ENCODE measurements at regions not wholly inside any gene's neighbourhood (a gene's known extent, or its start where the extent isn't known, plus 50 kb on each side); places are given as distances from the start of the nearest gene placed in this dataset.
"Not testable (repeated sequence)": the region's sequence is repeated elsewhere in the genome, so short reads cannot be mapped to it uniquely, and the experiment has no call there.

DNA sequence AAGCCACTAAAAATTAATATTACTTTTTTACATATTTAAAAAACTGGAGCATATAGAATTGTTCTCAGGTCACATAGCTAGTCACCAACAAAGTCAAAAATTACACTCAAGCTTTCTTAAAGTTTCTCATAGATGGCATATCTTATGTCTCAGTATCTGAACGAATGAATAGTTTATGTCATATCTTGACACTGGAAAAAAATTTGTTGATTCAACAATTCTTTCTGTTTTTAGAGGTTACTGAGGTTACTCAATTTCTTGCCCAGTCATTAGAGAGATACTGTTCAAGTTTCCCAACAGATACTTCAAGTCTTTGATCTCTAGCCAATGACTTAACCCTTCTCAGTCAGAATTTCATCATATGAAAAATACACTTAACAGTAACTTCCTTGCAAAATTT is 113.1 kb upstream of the XIRP2 start:
- TF ChIP-seq, protein P1, sequence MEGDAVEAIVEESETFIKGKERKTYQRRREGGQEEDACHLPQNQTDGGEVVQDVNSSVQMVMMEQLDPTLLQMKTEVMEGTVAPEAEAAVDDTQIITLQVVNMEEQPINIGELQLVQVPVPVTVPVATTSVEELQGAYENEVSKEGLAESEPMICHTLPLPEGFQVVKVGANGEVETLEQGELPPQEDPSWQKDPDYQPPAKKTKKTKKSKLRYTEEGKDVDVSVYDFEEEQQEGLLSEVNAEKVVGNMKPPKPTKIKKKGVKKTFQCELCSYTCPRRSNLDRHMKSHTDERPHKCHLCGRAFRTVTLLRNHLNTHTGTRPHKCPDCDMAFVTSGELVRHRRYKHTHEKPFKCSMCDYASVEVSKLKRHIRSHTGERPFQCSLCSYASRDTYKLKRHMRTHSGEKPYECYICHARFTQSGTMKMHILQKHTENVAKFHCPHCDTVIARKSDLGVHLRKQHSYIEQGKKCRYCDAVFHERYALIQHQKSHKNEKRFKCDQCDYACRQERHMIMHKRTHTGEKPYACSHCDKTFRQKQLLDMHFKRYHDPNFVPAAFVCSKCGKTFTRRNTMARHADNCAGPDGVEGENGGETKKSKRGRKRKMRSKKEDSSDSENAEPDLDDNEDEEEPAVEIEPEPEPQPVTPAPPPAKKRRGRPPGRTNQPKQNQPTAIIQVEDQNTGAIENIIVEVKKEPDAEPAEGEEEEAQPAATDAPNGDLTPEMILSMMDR (IDR thresholded peaks at IDR 0.05; ENCODE audit: low read depth, low read length): no peak
- Histone ChIP-seq H3K4me3 (ENCODE audit: low read depth, low read length) (no peak overlapping the region), H3K9me3 (ENCODE audit: control insufficient read depth, insufficient read depth, low read length) (no peaks in the 10 kb centered on the region), H3K27ac (ENCODE audit: low read depth, low read length) (no peak overlapping the region), H3K27me3 (ENCODE audit: control insufficient read depth, insufficient read depth, low read length) (no peaks in the 10 kb centered on the region)
- ChIA-PET CTCF (no interaction called here), POLR2A (no interaction called here)
- DNase-seq (ENCODE audit: low read depth, low spot score): no peak

DNA sequence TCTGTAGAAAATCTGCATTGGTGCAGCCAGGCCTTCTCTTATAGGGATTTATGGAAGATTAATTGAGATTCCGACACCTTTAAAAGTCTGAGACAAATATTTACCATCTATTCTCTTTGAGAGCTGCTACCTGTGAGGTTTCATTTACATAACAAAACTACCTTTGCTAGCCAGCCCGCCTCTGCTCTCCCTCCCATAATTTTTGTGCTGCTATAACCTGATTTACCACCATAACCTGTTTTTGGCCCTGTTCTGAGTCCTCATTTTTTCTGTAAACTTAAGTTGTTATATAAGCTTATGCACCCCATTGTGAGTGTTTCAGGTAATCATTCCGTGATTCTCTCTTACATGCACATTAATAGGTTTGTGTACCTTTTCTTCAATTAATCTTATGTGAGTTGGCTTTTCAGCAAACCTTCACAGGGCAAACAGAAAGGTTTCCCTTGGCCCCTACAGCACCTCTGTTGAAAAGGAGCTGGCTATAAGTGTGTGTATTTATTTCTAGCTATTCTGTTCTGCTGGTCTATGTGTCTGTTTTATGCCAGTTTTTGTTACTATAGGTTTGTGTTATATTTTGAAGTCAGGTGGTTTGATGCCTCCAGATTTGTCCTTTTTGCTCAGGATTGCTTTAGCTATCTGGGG is 114.9 kb upstream of the XIRP2 start:
- no peaks in the 10 kb centered on the region for H3K27me3 ChIP-seq (ENCODE audit: control insufficient read depth, insufficient read depth, low read length)
- no peak overlapping the region for H3K27ac ChIP-seq (ENCODE audit: low read depth, low read length)
- no peak overlapping the region for H3K4me3 ChIP-seq (ENCODE audit: low read depth, low read length)
- TF ChIP-seq, protein P1 (IDR thresholded peaks at IDR 0.05; ENCODE audit: low read depth, low read length): no peak
- CTCF ChIA-PET: interaction anchor here (0.6 to 1.1 kb wide), 2 partner anchors 10 to 438 kb away, joined by 3 to 4 read pairs; no protein-coding TSS in a partner anchor
- DNase-seq (ENCODE audit: low read depth, low spot score): no peak
- POLR2A ChIA-PET: no interaction called here
- no peaks in the 10 kb centered on the region for H3K9me3 ChIP-seq (ENCODE audit: control insufficient read depth, insufficient read depth, low read length)

DNA sequence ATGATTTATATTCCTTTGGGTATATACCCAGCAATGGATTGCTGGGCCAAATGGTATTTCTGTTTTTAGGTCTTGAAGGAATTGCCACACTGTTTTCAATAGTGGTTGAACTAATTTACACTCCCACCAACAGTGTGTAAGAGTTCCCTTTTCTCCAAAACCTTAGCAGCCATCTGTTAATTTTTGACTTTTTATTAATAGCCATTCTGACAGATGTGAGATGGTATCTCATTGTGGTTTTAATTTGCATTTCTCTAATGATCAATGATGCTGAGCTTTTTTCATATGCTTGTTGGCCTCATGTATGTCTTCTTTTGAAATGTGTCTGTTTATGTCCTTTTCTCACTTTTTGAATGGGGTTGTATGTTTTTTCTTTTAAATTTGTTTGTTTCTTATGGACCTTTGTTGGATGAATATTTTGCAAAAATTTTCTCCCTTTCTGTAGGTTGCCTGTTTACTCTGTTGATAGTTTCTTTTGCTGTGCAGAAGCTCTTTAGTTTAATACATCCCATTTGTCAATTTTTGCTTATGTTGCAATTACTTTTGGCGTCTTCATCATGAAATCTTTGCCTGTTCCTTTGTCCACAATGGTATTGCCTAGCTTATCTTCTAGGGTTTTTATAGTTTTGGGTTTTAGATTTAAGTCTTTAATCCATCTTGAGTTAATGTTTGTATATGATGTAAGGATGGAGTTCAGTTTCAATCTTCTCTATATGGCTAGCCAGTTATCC is 119.7 kb upstream of the XIRP2 start:
- no peaks in the 10 kb centered on the region for H3K27me3 ChIP-seq (ENCODE audit: control insufficient read depth, insufficient read depth, low read length)
- no peaks in the 10 kb centered on the region for H3K9me3 ChIP-seq (ENCODE audit: control insufficient read depth, insufficient read depth, low read length)
- TF ChIP-seq, protein P1 (IDR thresholded peaks at IDR 0.05; ENCODE audit: low read depth, low read length): no peak
- H3K27ac ChIP-seq (ENCODE audit: low read depth, low read length): no peak overlapping the region
- DNase-seq (ENCODE audit: low read depth, low spot score): no peak
- no peak overlapping the region for H3K4me3 ChIP-seq (ENCODE audit: low read depth, low read length)
- POLR2A ChIA-PET: no interaction called here
- CTCF ChIA-PET: no interaction called here

DNA sequence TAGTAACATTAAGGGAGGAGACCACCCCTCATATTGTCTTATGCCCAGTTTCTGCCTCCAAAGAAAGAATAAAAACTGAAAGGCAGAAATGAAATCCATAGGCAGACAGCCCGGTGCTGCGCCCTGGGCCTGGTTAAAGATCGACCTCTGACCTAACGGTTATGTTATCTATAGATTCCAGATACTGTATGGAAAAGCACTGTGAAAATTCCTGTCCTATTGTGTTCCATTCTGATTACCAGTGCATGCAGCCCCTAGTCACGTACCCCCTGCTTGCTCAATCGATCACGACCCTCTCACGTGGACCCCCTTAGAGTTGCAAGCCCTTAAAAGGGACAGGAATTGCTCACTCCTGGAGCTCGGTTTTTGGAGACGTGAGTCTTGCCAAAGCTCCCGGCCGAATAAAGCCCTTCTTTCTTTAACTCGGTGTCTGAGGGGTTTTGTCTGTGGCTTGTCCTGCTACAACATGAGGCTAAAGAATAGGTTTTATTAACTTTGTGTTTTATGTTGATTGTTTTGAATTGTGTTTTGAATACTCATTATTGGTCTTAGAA is 121.4 kb upstream of the XIRP2 start:
- POLR2A ChIA-PET; CTCF ChIA-PET; H3K9me3 ChIP-seq (ENCODE audit: control insufficient read depth, insufficient read depth, low read length); H3K4me3 ChIP-seq (ENCODE audit: low read depth, low read length); H3K27me3 ChIP-seq (ENCODE audit: control insufficient read depth, insufficient read depth, low read length); DNase-seq (ENCODE audit: low read depth, low spot score); H3K27ac ChIP-seq (ENCODE audit: low read depth, low read length): not testable (repeated sequence)

DNA sequence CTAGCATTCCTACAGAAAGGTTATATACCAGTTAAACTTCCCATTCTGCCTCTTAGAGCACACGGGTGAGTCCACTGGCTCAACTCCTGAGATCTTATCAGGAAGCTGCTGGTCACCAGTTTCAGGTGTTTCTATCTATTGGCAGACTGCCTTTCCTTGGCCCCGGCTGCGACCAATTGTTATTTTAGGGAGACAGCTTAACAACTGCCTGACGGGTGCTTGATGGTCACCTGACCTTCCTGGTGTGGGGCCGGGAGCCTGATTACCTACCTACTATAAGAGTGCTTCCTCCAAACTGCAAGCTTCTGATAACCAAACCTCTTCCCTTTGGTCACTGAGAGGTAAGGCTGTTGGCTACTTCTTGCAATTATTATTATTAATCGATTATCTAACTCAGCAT is 122.1 kb upstream of the XIRP2 start:
- TF ChIP-seq, protein P1 (IDR thresholded peaks at IDR 0.05; ENCODE audit: low read depth, low read length): no peak
- H3K4me3 ChIP-seq (ENCODE audit: low read depth, low read length): no peak overlapping the region
- no peaks in the 10 kb centered on the region for H3K27me3 ChIP-seq (ENCODE audit: control insufficient read depth, insufficient read depth, low read length)
- ChIA-PET POLR2A (no interaction called here), CTCF (no interaction called here)
- H3K9me3 ChIP-seq (ENCODE audit: control insufficient read depth, insufficient read depth, low read length): no peaks in the 10 kb centered on the region
- no peak for DNase-seq (ENCODE audit: low read depth, low spot score)
- H3K27ac ChIP-seq (ENCODE audit: low read depth, low read length): no peak overlapping the region

Data from AG04450 (cell line).